HG02678 (cell line): ENCODE measurements at regions not wholly inside any gene's neighbourhood (a gene's known extent, or its start where the extent isn't known, plus 50 kb on each side); places are given as distances from the start of the nearest gene placed in this dataset.
"Not testable (repeated sequence)": the region's sequence is repeated elsewhere in the genome, so short reads cannot be mapped to it uniquely, and the experiment has no call there.

ENCODE experiments used
- ATAC-seq: cut with Tn5 transposase; IDR thresholded peaks from one replicate; pipeline ENCODE4 v1.9.1; 2021; ENCODE audit warnings: mild to moderate bottlenecking, moderate library complexity; ENCODE audit not compliant: unreplicated experiment

DNA sequence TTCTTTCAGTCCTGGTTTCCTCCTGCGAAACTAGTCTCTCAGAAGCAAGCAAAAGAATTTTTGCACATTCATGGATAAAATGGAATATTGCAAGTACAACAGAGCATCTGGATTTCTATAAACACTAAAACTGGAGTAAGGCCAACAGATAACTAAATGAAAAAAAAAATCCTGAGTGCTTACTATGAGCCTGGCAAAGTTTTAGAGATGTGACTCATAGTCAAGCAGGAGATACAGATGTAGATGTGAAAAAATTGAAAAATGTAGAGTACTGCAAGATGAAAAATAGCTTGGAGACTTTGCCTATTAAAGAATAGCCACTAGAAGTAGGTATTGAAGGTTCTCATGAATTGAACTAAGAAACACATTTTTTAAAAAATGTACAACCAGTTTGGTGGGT is 397.4 kb downstream of the OTOL1 start:
- ATAC-seq = no peak

- no peak for ATAC-seq
These were observed 398.0 kb downstream of the OTOL1 start for GRCh38 chr3:161894657-161895056.

GRCh38 chr3:161905520-161906132 is 409.0 kb downstream of the OTOL1 start:
- ATAC-seq = no peak

DNA sequence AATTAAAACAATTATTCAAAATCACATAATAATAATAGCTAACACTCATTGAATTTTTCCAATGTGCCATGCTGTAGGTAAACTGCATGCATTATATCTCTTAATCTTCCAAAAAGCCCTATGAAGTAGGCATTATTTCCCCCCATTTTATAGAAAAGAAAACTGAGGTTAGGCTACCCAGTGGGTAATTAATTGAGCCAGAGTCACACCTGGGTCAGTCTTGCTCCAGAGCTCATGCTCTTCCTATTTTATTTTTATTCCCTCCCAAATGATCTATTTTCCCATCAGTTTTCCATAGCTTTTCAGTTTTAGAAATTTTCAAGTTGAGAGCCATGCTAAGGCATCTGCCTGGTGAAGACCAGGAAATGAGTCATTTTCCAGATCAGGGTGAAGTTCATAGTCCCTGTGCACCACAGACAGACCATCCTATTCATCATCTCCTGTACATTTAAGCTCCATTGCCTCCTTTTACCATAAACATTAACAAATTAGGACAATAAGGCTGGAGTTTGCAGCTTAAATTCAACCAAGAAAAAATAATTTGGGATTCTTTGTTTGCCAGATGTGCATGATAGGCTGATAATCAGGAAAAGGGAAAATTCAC is 417.3 kb downstream of the OTOL1 start:
- ATAC-seq = no peak

- no peak for ATAC-seq
These were observed 418.3 kb downstream of the OTOL1 start for GRCh38 chr3:161914703-161915417.

GRCh38 chr3:161915418-161915750 is 418.8 kb downstream of the OTOL1 start:
- no peak for ATAC-seq

DNA sequence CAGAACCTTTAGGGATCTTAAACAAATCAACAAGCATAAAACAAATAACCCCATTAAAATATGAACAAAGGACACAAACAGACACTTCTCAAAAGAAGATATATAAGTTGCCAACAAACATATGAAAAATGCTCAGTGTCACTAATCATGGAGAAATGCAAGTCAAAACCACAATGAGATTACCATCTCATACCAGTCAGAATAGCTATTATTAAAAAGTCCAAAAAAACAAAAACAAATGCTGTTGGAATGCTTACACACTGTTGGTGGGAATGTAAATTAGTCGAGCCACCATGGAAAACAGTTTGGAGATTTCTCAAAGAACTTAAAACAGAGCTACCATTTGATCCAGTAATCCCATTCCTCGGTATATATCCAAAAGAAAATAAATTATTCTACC is 423.6 kb downstream of the OTOL1 start:
- no peak for ATAC-seq

DNA sequence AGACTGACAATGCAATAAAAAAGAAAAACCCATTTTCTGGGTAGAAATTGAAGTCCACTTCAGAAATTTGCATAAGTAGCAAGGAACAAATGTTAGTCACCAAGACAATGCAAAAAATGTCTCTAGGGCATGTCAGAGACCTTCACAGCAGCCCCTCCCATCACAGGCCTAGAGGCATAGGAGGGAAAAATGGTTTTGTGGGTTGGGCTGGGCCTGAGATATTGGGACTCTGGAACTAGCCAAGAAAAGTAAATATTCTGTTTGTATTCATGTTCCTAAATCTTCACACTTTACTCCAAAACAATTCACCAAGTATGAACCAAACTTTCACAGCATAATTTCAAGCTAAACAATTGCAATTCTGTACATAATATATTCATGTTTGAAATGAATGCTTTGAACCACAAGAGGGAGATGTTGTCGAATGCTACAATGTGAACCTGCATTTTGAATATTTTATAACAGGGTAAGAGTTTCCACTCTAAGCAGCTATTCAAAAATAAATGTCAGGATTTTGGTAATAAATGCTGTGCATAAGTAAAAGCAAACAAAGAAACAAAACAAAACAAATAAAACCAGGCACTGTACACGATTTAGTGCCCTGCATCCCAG is 429.2 kb downstream of the OTOL1 start:
- ATAC-seq = no peak

- ATAC-seq = no peak
These were observed 430.5 kb downstream of the OTOL1 start for GRCh38 chr3:161927131-161927530.

DNA sequence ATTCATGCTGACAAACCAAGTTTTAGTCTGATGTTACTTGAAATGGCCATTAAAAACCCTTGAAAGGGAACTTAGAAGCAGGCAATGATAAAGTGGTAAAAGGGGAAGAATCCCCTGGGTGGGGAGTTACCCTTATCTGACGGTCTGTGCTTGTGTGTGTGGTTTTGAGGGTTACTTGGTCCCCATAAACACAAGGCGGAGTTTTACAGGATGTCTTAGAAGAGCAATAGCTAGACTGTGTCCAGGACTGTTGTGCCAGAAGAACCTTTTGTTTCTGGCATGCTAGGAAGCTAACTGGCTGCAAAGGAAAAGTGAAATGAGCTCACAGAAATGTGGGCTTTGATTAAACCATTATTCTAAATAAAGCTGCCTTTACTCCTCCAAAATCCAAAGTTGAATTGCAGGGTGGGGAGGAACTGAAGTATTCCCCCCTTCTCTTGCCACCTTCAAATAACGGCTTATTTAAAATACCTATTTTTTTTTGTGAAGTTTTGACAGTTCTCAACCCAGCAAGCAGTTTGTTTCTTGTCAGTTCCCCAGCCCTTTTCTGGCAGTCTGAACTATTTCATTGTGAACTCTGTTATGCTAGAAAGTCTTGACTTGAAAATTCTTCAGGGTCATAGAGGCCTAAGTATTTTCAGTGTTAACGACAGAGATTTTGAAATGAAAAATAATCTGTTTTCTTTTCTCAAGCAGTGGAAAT is 443.5 kb downstream of the OTOL1 start:
- no peak for ATAC-seq

DNA sequence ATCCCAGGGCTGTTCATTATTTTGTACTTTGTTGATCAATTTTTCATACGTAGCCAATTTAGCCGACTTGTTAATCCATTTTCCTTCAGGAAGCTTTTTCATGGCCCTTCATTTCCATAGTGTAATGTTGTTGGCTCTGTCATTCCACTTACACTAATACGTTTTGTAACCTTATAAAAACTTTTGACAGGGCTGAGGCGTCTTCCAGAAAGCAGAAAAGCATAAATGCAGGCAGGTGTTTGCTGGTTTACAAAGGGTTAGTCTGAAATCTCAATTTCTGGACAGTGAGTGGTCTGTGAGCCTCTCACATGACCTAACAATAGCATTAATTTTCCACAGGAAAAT is 444.0 kb downstream of the OTOL1 start:
- no peak for ATAC-seq

DNA sequence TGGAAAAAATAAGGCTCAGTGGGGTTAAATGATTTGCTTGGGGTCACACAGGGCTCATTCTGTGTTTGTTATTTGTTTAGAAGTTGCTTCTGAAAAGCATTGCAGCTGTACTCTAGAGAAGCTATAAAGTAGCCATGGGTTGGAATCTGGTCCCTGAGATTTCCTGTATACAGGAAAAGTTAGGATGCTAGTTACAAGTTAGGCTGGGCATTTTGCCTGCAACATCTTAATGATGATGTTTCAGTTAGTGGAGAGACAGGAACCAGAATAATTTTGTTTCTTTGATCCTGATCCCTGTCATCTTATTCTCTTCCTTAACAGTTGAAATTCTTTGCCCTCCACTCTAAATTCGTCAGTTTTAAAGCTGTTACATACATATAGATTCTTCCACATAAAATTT is 445.3 kb downstream of the OTOL1 start:
- no peak for ATAC-seq

- ATAC-seq = not testable (repeated sequence)
These were observed 447.3 kb downstream of the OTOL1 start for GRCh38 chr3:161943801-161944345.

- no peak for ATAC-seq
These were observed 449.9 kb downstream of the OTOL1 start for GRCh38 chr3:161946443-161946960.

DNA sequence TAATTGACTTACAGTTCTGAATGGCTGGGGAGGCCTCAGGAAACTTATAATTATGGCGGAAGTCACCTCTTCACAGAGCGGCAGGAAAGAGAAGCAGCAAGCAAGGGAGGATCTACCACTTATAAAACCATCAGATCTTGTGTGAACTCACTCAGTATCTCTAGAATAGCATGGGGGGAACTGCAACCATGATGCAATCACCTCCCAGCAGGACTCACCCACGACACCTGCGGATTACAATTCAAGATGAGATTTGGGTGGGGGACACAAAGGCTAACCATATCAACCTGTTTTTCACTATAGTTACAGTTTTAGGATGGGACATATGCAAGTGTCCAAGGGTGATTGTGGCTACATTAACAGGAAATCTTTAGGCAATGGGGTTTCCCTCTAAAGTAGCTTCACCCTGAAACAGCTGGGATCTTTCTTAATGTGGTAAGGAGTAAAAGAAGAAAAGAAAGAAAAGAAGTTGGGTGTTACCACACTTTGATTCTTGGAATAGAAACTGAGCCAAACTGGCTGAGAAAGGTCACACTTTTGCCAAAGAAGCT is 453.8 kb downstream of the OTOL1 start:
- ATAC-seq = no peak

DNA sequence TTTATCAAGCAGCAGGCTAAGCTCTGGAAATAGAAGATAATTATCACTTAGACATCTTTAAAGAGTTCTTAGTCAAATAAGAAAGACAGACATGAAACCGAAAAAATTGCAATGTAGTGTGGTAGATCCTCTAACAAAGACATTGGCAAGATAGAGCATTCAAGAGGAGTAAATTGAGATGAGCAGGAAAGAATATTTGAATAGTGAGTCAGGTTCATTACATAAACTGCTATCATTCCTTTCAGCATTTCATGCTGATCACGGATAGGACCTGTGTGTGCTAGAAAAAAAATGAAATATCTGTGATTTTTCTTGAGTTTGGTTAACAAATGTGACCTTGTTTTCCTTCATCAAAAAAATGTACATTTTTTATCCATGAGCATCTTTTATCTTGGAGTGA is 460.9 kb downstream of the OTOL1 start:
- ATAC-seq = no peak

DNA sequence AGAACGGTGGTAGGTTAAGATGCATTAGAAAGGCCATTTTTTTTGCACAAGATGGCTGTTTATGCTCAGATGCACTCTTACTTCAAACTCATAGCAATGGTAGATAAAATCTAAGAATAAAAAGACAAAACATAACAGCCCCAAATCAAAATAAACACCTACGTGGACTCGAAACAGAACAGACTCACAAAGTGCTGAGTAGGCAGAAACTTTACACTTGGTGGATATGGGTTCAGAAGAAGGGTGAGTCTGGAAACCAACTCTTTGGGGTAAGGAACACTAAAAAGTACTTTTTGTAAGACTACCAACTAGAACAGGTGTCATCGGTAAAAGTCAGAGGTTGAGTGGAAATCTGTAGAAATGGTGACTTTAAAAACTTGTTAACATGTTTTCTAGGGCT is 468.2 kb downstream of the OTOL1 start:
- ATAC-seq = no peak

DNA sequence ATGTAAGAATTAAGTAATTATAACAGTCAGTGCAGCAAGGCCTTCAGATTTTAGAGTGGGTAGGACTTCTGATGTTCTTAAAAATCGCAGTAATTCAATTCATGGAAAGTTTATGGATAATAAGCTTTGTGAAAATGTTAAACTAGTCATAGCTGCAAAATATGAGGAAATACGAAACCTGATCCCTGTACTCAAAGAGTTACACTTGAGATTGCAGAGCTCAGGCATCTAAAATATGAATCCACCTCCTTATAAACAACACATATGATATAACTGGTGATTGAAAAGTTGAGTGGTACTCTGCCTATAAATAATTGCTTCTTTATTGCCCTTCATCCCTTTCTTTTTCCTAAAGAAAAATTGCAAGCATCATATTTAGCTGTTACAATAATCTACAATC is 473.3 kb downstream of the OTOL1 start:
- no peak for ATAC-seq

GRCh38 chr3:161975201-161975600 is 478.6 kb downstream of the OTOL1 start:
- no peak for ATAC-seq

GRCh38 chr3:161977063-161977462 is 480.5 kb downstream of the OTOL1 start:
- no peak for ATAC-seq

- no peak for ATAC-seq
These were observed 481.2 kb downstream of the OTOL1 start for GRCh38 chr3:161977850-161978249.
